ENCODE measurements at regions not wholly inside any gene's neighbourhood (a gene's known extent, or its start where the extent isn't known, plus 50 kb on each side); places are given as distances from the start of the nearest gene placed in this dataset.
"Not testable (repeated sequence)": the region's sequence is repeated elsewhere in the genome, so short reads cannot be mapped to it uniquely, and the experiment has no call there.

GRCh38 chr13:33679658-33680012, 138.3 kb upstream of the RFC3 start:
- H3K36me3 Mint-ChIP-seq (ENCODE audit: low read depth, unreplicated experiment), result no peaks in the 10 kb centered on the region
- peaks cover 3% of the 10 kb centered on the region for H3K27me3 ChIP-seq (ENCODE audit: insufficient read depth, low read length)
- H3K4me3 Mint-ChIP-seq (ENCODE audit: unreplicated experiment), result no peak overlapping the region
- H3K9ac ChIP-seq (ENCODE audit: low read length), result no peak overlapping the region
- H3K4me3 ChIP-seq (ENCODE audit: insufficient read depth, low read depth, low read length), result no peak overlapping the region
- no peaks in the 10 kb centered on the region for H3K9me3 ChIP-seq (ENCODE audit: insufficient read depth, low read depth, low read length)
- H3K79me2 ChIP-seq (ENCODE audit: insufficient read depth, low read length), result no peaks in the 10 kb centered on the region
- no peaks in the 10 kb centered on the region for H3K9me3 Mint-ChIP-seq (ENCODE audit: unreplicated experiment)
- no peak overlapping the region for H2AFZ ChIP-seq (ENCODE audit: low read depth, low read length)
- peak overlapping the region; percentile 34 for H3K4me2 ChIP-seq (ENCODE audit: low read length)
- H3K4me1 ChIP-seq (ENCODE audit: insufficient read depth, low read length), result peaks cover 3% of the 10 kb centered on the region
- H3K4me1 Mint-ChIP-seq (ENCODE audit: low read depth, unreplicated experiment), result peaks cover 9% of the 10 kb centered on the region
- FAIRE-seq (no peak), DNase-seq (ENCODE audit: low read depth) (no peak)
- H3K27ac Mint-ChIP-seq (ENCODE audit: unreplicated experiment), result peak overlapping the region; percentile 41
- TF ChIP-seq EZH2 (IDR thresholded peaks at IDR 0.05; ENCODE audit: insufficient read depth, low read length) (no peak), CTCF (IDR thresholded peaks at IDR 0.05; ENCODE audit: insufficient read depth, low read depth, low read length) (no peak)
- H3K27me3 Mint-ChIP-seq (ENCODE audit: low read depth, unreplicated experiment), result no peaks in the 10 kb centered on the region
- no peaks in the 10 kb centered on the region for H3K36me3 ChIP-seq (ENCODE audit: insufficient read depth, low read length)
- H4K20me1 ChIP-seq (ENCODE audit: insufficient read depth, low read length), result no peaks in the 10 kb centered on the region
- H3K27ac ChIP-seq (ENCODE audit: low read depth, low read length), result no peak overlapping the region

- Histone ChIP-seq H3K4me2 (ENCODE audit: low read length) (no peak overlapping the region), H3K9ac (ENCODE audit: low read length) (no peak overlapping the region), H3K27ac (ENCODE audit: low read depth, low read length) (no peak overlapping the region), H3K4me1 (ENCODE audit: insufficient read depth, low read length) (peaks cover 3% of the 10 kb centered on the region), H3K4me3 (ENCODE audit: insufficient read depth, low read depth, low read length) (no peak overlapping the region), H3K79me2 (ENCODE audit: insufficient read depth, low read length) (no peaks in the 10 kb centered on the region), H2AFZ (ENCODE audit: low read depth, low read length) (no peak overlapping the region), H3K27me3 (ENCODE audit: insufficient read depth, low read length) (no peaks in the 10 kb centered on the region), H3K36me3 (ENCODE audit: insufficient read depth, low read length) (no peaks in the 10 kb centered on the region), H4K20me1 (ENCODE audit: insufficient read depth, low read length) (no peaks in the 10 kb centered on the region), H3K9me3 (ENCODE audit: insufficient read depth, low read depth, low read length) (no peaks in the 10 kb centered on the region)
- no peaks in the 10 kb centered on the region for H3K9me3 Mint-ChIP-seq (ENCODE audit: unreplicated experiment)
- no peak for DNase-seq (ENCODE audit: low read depth)
- FAIRE-seq, result no peak
- no peak for TF ChIP-seq CTCF (IDR thresholded peaks at IDR 0.05; ENCODE audit: insufficient read depth, low read depth, low read length)
- TF ChIP-seq EZH2 (IDR thresholded peaks at IDR 0.05; ENCODE audit: insufficient read depth, low read length), result no peak
- no peaks in the 10 kb centered on the region for H3K36me3 Mint-ChIP-seq (ENCODE audit: low read depth, unreplicated experiment)
- H3K27ac Mint-ChIP-seq (ENCODE audit: unreplicated experiment), result no peak overlapping the region
- no peak overlapping the region for H3K4me3 Mint-ChIP-seq (ENCODE audit: unreplicated experiment)
- H3K27me3 Mint-ChIP-seq (ENCODE audit: low read depth, unreplicated experiment), result no peaks in the 10 kb centered on the region
- H3K4me1 Mint-ChIP-seq (ENCODE audit: low read depth, unreplicated experiment), result peaks cover 9% of the 10 kb centered on the region
These were observed 135.9 kb upstream of the RFC3 start for GRCh38 chr13:33682020-33682564.

- not testable (repeated sequence) for H3K36me3 Mint-ChIP-seq (ENCODE audit: low read depth, unreplicated experiment); H3K27ac Mint-ChIP-seq (ENCODE audit: unreplicated experiment); FAIRE-seq; H3K4me2 ChIP-seq (ENCODE audit: low read length); H3K79me2 ChIP-seq (ENCODE audit: insufficient read depth, low read length); H3K4me3 Mint-ChIP-seq (ENCODE audit: unreplicated experiment); DNase-seq (ENCODE audit: low read depth); H3K4me1 Mint-ChIP-seq (ENCODE audit: low read depth, unreplicated experiment); H3K9me3 ChIP-seq (ENCODE audit: insufficient read depth, low read depth, low read length); H3K27me3 Mint-ChIP-seq (ENCODE audit: low read depth, unreplicated experiment); H3K4me1 ChIP-seq (ENCODE audit: insufficient read depth, low read length); H2AFZ ChIP-seq (ENCODE audit: low read depth, low read length); H3K36me3 ChIP-seq (ENCODE audit: insufficient read depth, low read length); H3K9me3 Mint-ChIP-seq (ENCODE audit: unreplicated experiment); H3K27ac ChIP-seq (ENCODE audit: low read depth, low read length); H4K20me1 ChIP-seq (ENCODE audit: insufficient read depth, low read length); H3K4me3 ChIP-seq (ENCODE audit: insufficient read depth, low read depth, low read length); H3K27me3 ChIP-seq (ENCODE audit: insufficient read depth, low read length); H3K9ac ChIP-seq (ENCODE audit: low read length)
These were observed 135.3 kb upstream of the RFC3 start for GRCh38 chr13:33682646-33683045.
